ENCODE measurements at regions not wholly inside any gene's neighbourhood (a gene's known extent, or its start where the extent isn't known, plus 50 kb on each side); places are given as distances from the start of the nearest gene placed in this dataset.
A peak's percentile ranks its signal among the peaks of the same experiment; 100 is the strongest.

- TF ChIP-seq KLF16 (CRISPR knock-in tag; IDR thresholded peaks at IDR 0.05) (peak in 1 of 2 experiments; percentile 38; a peak in 1 of 4 replicates), ZNF430 (CRISPR knock-in tag; IDR thresholded peaks at IDR 0.05) (no peak), GMEB1 (CRISPR knock-in tag; IDR thresholded peaks at IDR 0.05; ENCODE audit: borderline replicate concordance) (no peak), ZBTB34 (CRISPR knock-in tag; IDR thresholded peaks at IDR 0.05) (no peak), PHF8 (CRISPR knock-in tag; IDR thresholded peaks at IDR 0.05) (no peak), RBFOX2 (IDR thresholded peaks at IDR 0.05; ENCODE audit: low read depth, low read length) (no peak), THAP11 (CRISPR knock-in tag; IDR thresholded peaks at IDR 0.05) (peak; percentile 54), ZNF567 (CRISPR knock-in tag; IDR thresholded peaks at IDR 0.05; ENCODE audit: borderline replicate concordance) (no peak), FOXJ3 (CRISPR knock-in tag; IDR thresholded peaks at IDR 0.05; ENCODE audit: borderline replicate concordance) (peak; percentile 68; the same call in 1 of the 2 replicates), IKZF4 (CRISPR knock-in tag; IDR thresholded peaks at IDR 0.05; ENCODE audit: borderline replicate concordance, low read depth, not compliant biosample characterization) (no peak), NFE2L2 (IDR thresholded peaks at IDR 0.05; ENCODE audit: low read length) (no peak), ZNF552 (CRISPR knock-in tag; IDR thresholded peaks at IDR 0.05; ENCODE audit: borderline replicate concordance) (no peak), HNRNPH1 (optimal IDR thresholded peaks at IDR 0.05; ENCODE audit: low read depth, low read length) (no peak), ARNT (IDR thresholded peaks at IDR 0.05) (no peak), ZNF280D (CRISPR knock-in tag; IDR thresholded peaks at IDR 0.05) (peak; percentile 99), SOX13 (IDR thresholded peaks at IDR 0.05) (0 out of 2 replicates have a peak, but pooled peaks have one; percentile 12), SOX13 (CRISPR knock-in tag; conservative IDR thresholded peaks at IDR 0.05 in 1 of 2, IDR thresholded peaks at IDR 0.05 in 1 of 2) (peak in 1 of 2 experiments; percentile 88; a peak in 2 of 4 replicates), SRF (IDR thresholded peaks at IDR 0.05; ENCODE audit: low read depth, low read length) (no peak), MYPOP (CRISPR knock-in tag; IDR thresholded peaks at IDR 0.05) (no peak; the same call in 1 of the 2 replicates), HIVEP1 (CRISPR knock-in tag; IDR thresholded peaks at IDR 0.05) (no peak)
- TF ChIP-seq, protein P1, sequence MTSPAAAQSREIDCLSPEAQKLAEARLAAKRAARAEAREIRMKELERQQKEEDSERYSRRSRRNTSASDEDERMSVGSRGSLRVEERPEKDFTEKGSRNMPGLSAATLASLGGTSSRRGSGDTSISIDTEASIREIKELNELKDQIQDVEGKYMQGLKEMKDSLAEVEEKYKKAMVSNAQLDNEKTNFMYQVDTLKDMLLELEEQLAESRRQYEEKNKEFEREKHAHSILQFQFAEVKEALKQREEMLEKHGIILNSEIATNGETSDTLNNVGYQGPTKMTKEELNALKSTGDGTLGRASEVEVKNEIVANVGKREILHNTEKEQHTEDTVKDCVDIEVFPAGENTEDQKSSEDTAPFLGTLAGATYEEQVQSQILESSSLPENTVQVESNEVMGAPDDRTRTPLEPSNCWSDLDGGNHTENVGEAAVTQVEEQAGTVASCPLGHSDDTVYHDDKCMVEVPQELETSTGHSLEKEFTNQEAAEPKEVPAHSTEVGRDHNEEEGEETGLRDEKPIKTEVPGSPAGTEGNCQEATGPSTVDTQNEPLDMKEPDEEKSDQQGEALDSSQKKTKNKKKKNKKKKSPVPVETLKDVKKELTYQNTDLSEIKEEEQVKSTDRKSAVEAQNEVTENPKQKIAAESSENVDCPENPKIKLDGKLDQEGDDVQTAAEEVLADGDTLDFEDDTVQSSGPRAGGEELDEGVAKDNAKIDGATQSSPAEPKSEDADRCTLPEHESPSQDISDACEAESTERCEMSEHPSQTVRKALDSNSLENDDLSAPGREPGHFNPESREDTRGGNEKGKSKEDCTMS (CRISPR knock-in tag; conservative IDR thresholded peaks at IDR 0.05) = no peak
Observed at GRCh38 chr2:215529271-215529670, 93.4 kb upstream of the FN1 start (continued).

Data from HepG2 (cell line).